Stimulated activated naive CD8-positive, alpha-beta T cell treated with anti-CD3 and anti-CD28 coated beads, Interleukin-15, Interleukin-2, amounts not matched to agents 100 U/mL and 50 U/mL, for 24 hours (primary cell): ENCODE measurements at regions not wholly inside any gene's neighbourhood (a gene's known extent, or its start where the extent isn't known, plus 50 kb on each side); places are given as distances from the start of the nearest gene placed in this dataset.

Source experiments
- ATAC-seq: fragments of 150-1000 bp; cut with Tn5 transposase; one replicate; pipeline ENCODE4 v1.10.0; 2021
- DNase-seq: peaks from one replicate; pipeline ENCODE4 v3.0.0; 2021

- ATAC-seq, result no peak
- no peak for DNase-seq
These were observed 465.4 kb downstream of the CDH11 start for GRCh38 chr16:64656471-64656870.

- DNase-seq (no peak), ATAC-seq (no peak)
These were observed 467.7 kb downstream of the CDH11 start for GRCh38 chr16:64654178-64654577.

- DNase-seq (no peak), ATAC-seq (no peak)
These were observed 473.6 kb downstream of the CDH11 start for GRCh38 chr16:64648282-64648681.

GRCh38 chr16:64641343-64641742 lies 480.5 kb downstream of the CDH11 start:
- no peak for ATAC-seq
- no peak for DNase-seq

GRCh38 chr16:64638766-64639165 lies 483.1 kb downstream of the CDH11 start:
- ATAC-seq (no peak), DNase-seq (no peak)

GRCh38 chr16:64629622-64630021 lies 492.2 kb downstream of the CDH11 start:
- ATAC-seq (no peak), DNase-seq (no peak)

- ATAC-seq, result no peak
These were observed 494.1 kb downstream of the CDH11 start for GRCh38 chr16:64627781-64628180.

GRCh38 chr16:64627288-64627687 lies 494.6 kb downstream of the CDH11 start:
- no peak for DNase-seq
- ATAC-seq, result no peak

More at GRCh38 chr16:64627781-64628180, 494.1 kb downstream of the CDH11 start:
- no peak for DNase-seq

- DNase-seq (no peak), ATAC-seq (no peak)
These were observed 495.1 kb downstream of the CDH11 start for GRCh38 chr16:64626776-64627175.

GRCh38 chr16:64621616-64622015 lies 500.2 kb downstream of the CDH11 start:
- DNase-seq, result no peak
- no peak for ATAC-seq

GRCh38 chr16:64617836-64618476 lies 503.9 kb downstream of the CDH11 start:
- DNase-seq, result no peak
- ATAC-seq, result no peak

- ATAC-seq (no peak), DNase-seq (no peak)
These were observed 506.1 kb downstream of the CDH11 start for GRCh38 chr16:64615630-64616280.

GRCh38 chr16:64596196-64596595 lies 525.7 kb downstream of the CDH11 start:
- ATAC-seq (no peak), DNase-seq (no peak)

GRCh38 chr16:64590513-64590912 lies 531.4 kb downstream of the CDH11 start:
- ATAC-seq (no peak), DNase-seq (no peak)

GRCh38 chr16:64589836-64590235 lies 532.0 kb downstream of the CDH11 start:
- no peak for ATAC-seq
- DNase-seq, result no peak

GRCh38 chr16:64586781-64587180 lies 535.1 kb downstream of the CDH11 start:
- no peak for ATAC-seq
- no peak for DNase-seq

- ATAC-seq (no peak), DNase-seq (no peak)
These were observed 536.5 kb downstream of the CDH11 start for GRCh38 chr16:64585367-64585766.

GRCh38 chr16:64580558-64580957 lies 541.3 kb downstream of the CDH11 start:
- no peak for ATAC-seq
- DNase-seq, result no peak

- DNase-seq (no peak), ATAC-seq (no peak)
These were observed 542.2 kb downstream of the CDH11 start for GRCh38 chr16:64579712-64580111.

GRCh38 chr16:64545768-64546167 lies 576.1 kb downstream of the CDH11 start:
- DNase-seq, result no peak
- ATAC-seq, result no peak

GRCh38 chr16:64544859-64545258 lies 577.0 kb downstream of the CDH11 start:
- DNase-seq (no peak), ATAC-seq (no peak)

- no peak for ATAC-seq
These were observed 578.4 kb downstream of the CDH11 start for GRCh38 chr16:64543441-64543840.

GRCh38 chr16:64543031-64543430 lies 578.8 kb downstream of the CDH11 start:
- no peak for DNase-seq
- ATAC-seq, result no peak

More at GRCh38 chr16:64543441-64543840, 578.4 kb downstream of the CDH11 start:
- DNase-seq, result no peak

- DNase-seq, result no peak
- no peak for ATAC-seq
These were observed 579.7 kb downstream of the CDH11 start for GRCh38 chr16:64542152-64542551.
